Naive thymus-derived CD8-positive, alpha-beta T cell (primary cell): ENCODE measurements at regions not wholly inside any gene's neighbourhood (a gene's known extent, or its start where the extent isn't known, plus 50 kb on each side); places are given as distances from the start of the nearest gene placed in this dataset.
"Not testable (repeated sequence)": the region's sequence is repeated elsewhere in the genome, so short reads cannot be mapped to it uniquely, and the experiment has no call there.

ENCODE experiments used
- ATAC-seq, 2 donors: fragments of 150-1000 bp; cut with Tn5 transposase in 1 of 2; sonication (Bioruptor Pico), chemical (Tn5 transposase) in 1 of 2; 1 replicate in 1 of 2; 2 replicates in 1 of 2; pipeline ENCODE4 v1.10.0; 2021; ENCODE audit warnings: mild to moderate bottlenecking in 2 of 2, moderate library complexity in 2 of 2
- POLR2A ChIA-PET: fragments of 350-600 bp; sonication (Branson Sonifier 250); formaldehyde crosslinking; loops from one replicate; lab custom pipeline; 2021; ENCODE audit warnings: antibody characterized with exemption; lab: Charles Lee
- DNase-seq, 10 donors: peaks; one replicate each; pipeline versions ENCODE4 v3.0.0 to v3.0.0-alpha.2; 2020 to 2022
- H3K27ac Mint-ChIP-seq, 10 donors: one replicate each; pipeline ENCODE4 v1.8.0; 2020 to 2022; ENCODE audit warnings: mild to moderate bottlenecking in 10 of 10, mixed read lengths in 10 of 10, moderate library complexity in 4 of 10, inconsistent platforms in 1 of 10
- H3K27me3 Mint-ChIP-seq, 5 donors: one replicate each; pipeline ENCODE4 v1.8.0; 2021 to 2022; ENCODE audit warnings: mixed read lengths in 5 of 5
- H3K36me3 Mint-ChIP-seq, 3 donors: one replicate each; pipeline ENCODE4 v1.8.0; 2020 to 2022; ENCODE audit warnings: mixed read lengths in 3 of 3, mild to moderate bottlenecking in 2 of 3, inconsistent platforms in 1 of 3
- H3K4me1 Mint-ChIP-seq, 4 donors: one replicate each; pipeline ENCODE4 v1.8.0; 2021 to 2022; ENCODE audit warnings: mixed read lengths in 4 of 4
- H3K4me3 Mint-ChIP-seq, 10 donors: one replicate each; pipeline ENCODE4 v1.8.0; 2020 to 2022; ENCODE audit warnings: mild to moderate bottlenecking in 10 of 10, mixed read lengths in 10 of 10, moderate library complexity in 6 of 10, inconsistent platforms in 1 of 10
- H3K9me3 Mint-ChIP-seq, 9 donors: one replicate each; pipeline ENCODE4 v1.8.0; 2020 to 2022; ENCODE audit warnings: mixed read lengths in 9 of 9, mild to moderate bottlenecking in 3 of 9, inconsistent platforms in 1 of 9, moderate library complexity in 1 of 9

DNA sequence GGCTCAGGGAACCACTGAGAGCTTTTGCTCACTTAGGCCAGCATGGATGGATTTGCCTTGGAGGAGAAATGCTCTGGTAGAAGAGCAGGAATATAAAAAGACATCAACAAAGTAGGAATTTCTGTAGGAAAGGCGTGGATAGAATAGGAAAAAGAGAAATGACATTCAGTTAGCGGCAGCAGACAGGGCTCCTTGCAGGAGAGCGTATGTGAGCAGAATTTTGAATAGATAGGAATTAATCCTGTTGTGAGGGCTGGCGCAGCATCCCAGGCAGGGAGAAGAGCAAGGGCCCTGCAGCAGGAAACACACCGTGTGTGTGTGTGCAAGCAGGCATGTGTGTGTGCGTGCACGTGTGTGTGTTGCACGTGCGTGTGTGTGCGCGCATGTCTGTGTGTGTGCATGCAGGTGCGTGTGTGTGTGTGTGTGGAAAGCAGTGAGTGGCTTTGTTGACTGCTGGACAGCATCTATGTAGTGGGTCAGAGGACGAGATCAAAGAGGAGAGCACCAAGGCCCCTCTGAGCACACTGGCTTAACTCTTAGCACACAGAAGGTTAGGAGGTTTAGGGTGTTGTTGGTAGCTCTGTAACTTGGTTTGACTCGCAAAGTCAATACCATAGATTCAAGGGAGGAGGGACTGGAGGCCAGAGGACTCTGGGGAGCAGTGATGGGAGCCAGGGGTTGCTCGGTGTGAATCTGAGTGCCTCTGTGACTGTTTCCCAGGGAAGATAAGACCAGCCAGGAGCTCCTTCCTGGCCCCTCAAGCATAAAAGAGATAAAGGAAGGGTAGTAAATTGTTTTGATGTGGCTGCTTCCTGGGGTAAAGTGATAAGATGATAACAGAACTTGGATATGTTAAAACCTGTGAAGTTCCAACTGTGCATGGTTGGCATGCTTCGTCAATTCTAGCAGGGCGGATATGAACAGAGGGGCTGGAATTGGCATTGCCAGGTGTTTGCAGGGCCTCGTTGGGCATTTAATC, 639.5 kb downstream of the NR2F2 start:
- H3K27me3 Mint-ChIP-seq = peaks cover 0 to 5% (median 0%) of the 10 kb centered on the region in 5 donors
- H3K4me3 Mint-ChIP-seq = no peak overlapping the region
- POLR2A ChIA-PET = no interaction called here
- H3K27ac Mint-ChIP-seq = no peak overlapping the region
- DNase-seq (no peak), ATAC-seq (no peak)
- no peaks in the 10 kb centered on the region for H3K4me1 Mint-ChIP-seq
- H3K36me3 Mint-ChIP-seq = no peaks in the 10 kb centered on the region
- H3K9me3 Mint-ChIP-seq = peaks cover 0 to 17% (median 2%) of the 10 kb centered on the region in 9 donors

DNA sequence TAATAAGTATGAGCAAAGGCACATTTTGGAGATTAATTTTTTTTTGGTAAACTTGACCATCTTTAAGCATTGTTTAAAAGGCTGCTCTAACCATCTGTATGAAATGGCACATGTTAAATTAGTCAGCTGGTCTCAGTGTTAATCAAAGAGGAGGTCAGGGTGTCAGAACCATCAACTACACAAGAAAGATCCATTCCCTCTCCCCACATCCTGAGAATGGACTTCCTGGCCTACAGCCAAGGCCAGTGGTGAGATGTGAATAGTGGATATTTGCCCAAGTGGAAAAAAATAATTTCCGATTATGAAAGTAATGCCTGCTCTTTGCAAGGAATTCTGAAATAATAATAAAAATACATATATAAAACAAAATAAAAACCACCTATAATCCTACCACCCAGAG, 641.7 kb downstream of the NR2F2 start:
- Mint-ChIP-seq H3K27ac (no peak overlapping the region), H3K4me3 (no peak overlapping the region), H3K36me3 (no peaks in the 10 kb centered on the region), H3K4me1 (no peaks in the 10 kb centered on the region), H3K9me3 (peaks cover 0 to 21% (median 0%) of the 10 kb centered on the region in 9 donors), H3K27me3 (peaks cover 0 to 3% (median 0%) of the 10 kb centered on the region in 5 donors)
- DNase-seq = no peak
- POLR2A ChIA-PET = no interaction called here
- ATAC-seq = no peak

DNA sequence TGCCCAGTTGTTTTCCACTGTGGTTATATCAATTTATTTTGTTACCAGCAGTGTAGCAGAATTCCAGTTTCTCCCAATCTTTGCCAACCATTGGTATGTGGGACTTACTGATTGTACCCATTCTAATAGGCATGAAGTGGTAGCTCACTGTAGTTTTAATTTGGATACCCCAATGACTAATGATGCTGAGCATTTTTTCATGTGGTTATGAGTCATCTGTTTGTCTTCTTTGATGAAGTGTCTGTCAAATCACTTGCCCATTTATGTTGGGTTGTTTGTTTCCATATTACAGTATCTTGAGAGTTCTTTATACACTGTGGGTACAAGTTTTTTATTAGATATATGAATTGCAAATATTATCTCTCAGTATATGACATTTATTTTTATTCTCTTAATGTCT, 644.3 kb downstream of the NR2F2 start:
- H3K27me3 Mint-ChIP-seq = no peaks in the 10 kb centered on the region
- ATAC-seq (no peak), DNase-seq (no peak)
- peaks cover 0 to 15% (median 0%) of the 10 kb centered on the region in 9 donors for H3K9me3 Mint-ChIP-seq
- POLR2A ChIA-PET = no interaction called here
- no peaks in the 10 kb centered on the region for H3K36me3 Mint-ChIP-seq
- no peak overlapping the region for H3K4me3 Mint-ChIP-seq
- no peaks in the 10 kb centered on the region for H3K4me1 Mint-ChIP-seq
- H3K27ac Mint-ChIP-seq = no peak overlapping the region

DNA sequence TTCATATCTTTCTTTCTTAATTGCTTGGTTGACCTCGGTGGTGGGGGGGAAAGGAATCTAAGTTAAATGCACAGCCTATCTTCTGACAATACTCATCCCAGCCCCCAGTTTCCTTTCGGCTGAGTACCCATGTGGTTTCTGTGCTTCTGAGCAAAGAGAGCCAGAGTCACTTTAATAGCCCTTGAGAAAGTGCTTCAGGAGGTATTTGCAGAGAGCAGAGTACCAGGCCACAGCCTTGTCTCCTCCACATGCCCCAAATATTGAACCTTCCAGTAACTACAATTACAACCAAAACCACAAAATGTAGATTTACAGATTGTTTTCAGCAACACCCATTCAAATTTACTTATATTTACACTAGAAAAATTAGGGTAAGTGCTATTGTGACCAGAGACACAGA, 647.4 kb downstream of the NR2F2 start:
- no peaks in the 10 kb centered on the region for H3K4me1 Mint-ChIP-seq
- POLR2A ChIA-PET = no interaction called here
- no peaks in the 10 kb centered on the region for H3K36me3 Mint-ChIP-seq
- H3K9me3 Mint-ChIP-seq = peaks cover 0 to 12% (median 0%) of the 10 kb centered on the region in 9 donors
- no peak for DNase-seq
- no peak overlapping the region for H3K27ac Mint-ChIP-seq
- no peak for ATAC-seq
- no peaks in the 10 kb centered on the region for H3K27me3 Mint-ChIP-seq
- H3K4me3 Mint-ChIP-seq = no peak overlapping the region

DNA sequence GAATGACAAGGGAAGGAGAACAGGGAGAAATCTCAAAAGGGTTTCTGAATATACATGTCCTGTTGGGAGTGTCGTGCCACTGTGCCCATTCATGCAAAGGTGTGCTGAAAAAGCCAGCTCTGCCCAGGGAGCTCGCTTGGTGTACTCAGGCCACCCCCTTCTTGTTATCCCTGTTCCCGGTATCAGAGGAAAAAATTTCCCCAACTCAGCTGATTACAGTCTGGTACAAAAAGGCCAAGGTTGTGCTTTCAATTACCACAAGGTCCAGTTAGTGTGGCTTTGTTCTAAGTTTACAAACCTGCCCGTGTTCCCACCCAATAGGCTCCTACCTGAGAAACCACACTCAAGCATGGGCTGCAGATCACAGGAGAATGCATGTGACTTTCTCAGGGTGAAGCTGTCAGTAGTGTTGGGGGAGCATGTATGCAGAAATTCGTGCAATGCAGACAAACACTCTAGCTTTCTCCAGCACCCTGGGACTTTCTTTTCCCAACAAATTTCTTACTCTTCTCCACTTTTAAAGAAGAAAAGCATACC, 648.5 kb downstream of the NR2F2 start:
- H3K27ac Mint-ChIP-seq = no peak overlapping the region
- ATAC-seq = no peak
- no peak overlapping the region for H3K4me3 Mint-ChIP-seq
- POLR2A ChIA-PET = no interaction called here
- H3K4me1 Mint-ChIP-seq = no peaks in the 10 kb centered on the region
- no peak for DNase-seq
- H3K27me3 Mint-ChIP-seq = peaks cover 0 to 1% (median 0%) of the 10 kb centered on the region in 5 donors
- no peaks in the 10 kb centered on the region for H3K36me3 Mint-ChIP-seq
- peaks cover 0 to 7% (median 0%) of the 10 kb centered on the region in 9 donors for H3K9me3 Mint-ChIP-seq

DNA sequence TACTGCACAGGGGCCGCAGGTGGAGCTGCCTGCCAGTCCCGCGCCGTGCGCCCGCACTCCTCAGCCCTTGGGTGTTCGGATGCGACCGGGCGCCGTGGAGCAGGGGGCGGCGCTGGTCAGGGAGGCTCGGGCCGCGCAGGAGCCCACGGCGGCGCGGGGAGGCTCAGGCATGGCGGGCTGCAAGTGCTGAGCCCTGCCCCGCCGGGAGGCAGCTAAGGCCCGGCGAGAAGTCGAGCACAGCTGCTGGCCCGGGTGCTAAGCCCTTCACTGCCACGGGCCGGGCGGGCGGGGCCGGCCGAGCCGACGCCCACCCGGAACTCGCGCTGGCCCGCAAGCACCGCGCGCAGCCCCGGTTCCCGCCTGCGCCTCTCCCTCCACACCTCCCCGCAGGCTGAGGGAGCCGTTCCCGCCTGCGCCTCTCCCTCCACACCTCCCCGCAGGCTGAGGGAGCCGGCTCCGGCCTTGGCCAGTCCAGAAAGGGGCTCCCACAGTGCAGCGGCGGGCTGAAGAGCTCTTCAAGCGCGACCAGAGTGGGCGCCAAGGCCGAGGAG, 653.7 kb downstream of the NR2F2 start:
- DNase-seq, H3K4me3 Mint-ChIP-seq, POLR2A ChIA-PET, H3K27me3 Mint-ChIP-seq, H3K36me3 Mint-ChIP-seq, H3K4me1 Mint-ChIP-seq, ATAC-seq, H3K27ac Mint-ChIP-seq: not testable (repeated sequence)
- H3K9me3 Mint-ChIP-seq = peaks cover 0 to 21% (median 7%) of the 10 kb centered on the region in 9 donors

DNA sequence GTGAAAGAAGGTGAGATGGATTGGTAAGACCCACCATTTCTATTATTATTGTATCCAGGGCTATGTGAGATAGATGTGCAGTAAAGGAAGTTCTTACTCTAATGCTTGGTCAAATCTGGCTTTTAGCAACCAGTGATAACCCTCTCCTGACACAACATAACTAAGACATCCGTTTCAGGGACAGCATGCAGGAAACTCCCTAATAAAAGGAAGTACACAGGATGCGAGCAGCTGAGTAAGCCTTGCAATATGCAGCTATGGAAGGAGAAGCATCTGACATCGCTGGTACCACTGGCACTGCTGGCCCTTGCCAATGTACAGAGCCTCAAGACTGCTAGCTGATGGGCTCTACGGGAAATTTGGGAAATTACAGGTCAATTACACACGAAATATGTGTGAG, 662.3 kb downstream of the NR2F2 start:
- no peak overlapping the region for H3K4me3 Mint-ChIP-seq
- H3K27me3 Mint-ChIP-seq = peaks cover 0 to 15% (median 0%) of the 10 kb centered on the region in 5 donors
- no peak overlapping the region for H3K27ac Mint-ChIP-seq
- DNase-seq = no peak
- POLR2A ChIA-PET = no interaction called here
- no peaks in the 10 kb centered on the region for H3K4me1 Mint-ChIP-seq
- H3K36me3 Mint-ChIP-seq = no peaks in the 10 kb centered on the region
- ATAC-seq = no peak
- peaks cover 3 to 38% (median 8%) of the 10 kb centered on the region in 9 donors for H3K9me3 Mint-ChIP-seq

DNA sequence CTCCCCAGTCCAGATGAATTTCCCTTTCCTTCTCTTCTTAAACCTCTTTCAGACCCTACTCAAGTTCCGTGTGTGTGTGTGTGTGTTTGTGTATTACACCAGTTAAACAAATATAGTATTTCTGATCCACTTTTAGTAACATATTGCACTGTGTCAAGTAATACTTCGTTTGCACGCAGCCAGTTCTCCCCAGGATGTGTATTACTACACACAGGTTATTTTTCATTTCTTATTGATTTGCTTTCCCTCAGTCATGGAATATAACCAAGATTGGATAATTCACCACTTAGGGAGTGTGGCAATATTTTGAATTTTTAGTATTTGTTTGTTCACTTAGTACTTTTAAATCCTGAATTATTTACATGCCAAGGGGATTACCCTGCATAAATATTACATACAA, 667.0 kb downstream of the NR2F2 start:
- POLR2A ChIA-PET = no interaction called here
- no peak for ATAC-seq
- no peak for DNase-seq
- H3K27ac Mint-ChIP-seq = no peak overlapping the region
- H3K9me3 Mint-ChIP-seq = peaks cover 0 to 19% (median 2%) of the 10 kb centered on the region in 9 donors
- no peaks in the 10 kb centered on the region for H3K4me1 Mint-ChIP-seq
- peaks cover 0 to 8% (median 0%) of the 10 kb centered on the region in 5 donors for H3K27me3 Mint-ChIP-seq
- no peak overlapping the region for H3K4me3 Mint-ChIP-seq
- peaks cover 0 to 2% (median 0%) of the 10 kb centered on the region in 3 donors for H3K36me3 Mint-ChIP-seq

DNA sequence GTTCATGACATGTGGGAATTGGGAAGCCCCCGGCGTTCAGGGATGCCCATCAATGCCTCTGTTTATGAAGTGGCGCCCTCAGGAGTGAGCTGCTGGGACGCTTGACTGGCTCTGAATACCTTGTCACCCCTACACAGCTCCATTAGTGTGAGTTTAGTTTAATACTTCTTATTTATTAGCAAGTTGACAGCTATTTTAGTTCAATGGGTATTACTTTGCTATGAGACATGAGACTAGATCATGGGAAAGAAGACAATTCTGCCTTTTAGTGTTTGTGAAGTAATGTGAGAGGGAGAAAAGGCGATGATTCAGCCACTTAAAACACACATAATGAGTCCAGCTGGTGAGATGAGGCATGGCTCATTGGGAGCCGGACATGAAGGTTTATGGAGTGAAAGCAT, 678.5 kb downstream of the NR2F2 start:
- H3K4me3 Mint-ChIP-seq = no peak overlapping the region
- no peaks in the 10 kb centered on the region for H3K36me3 Mint-ChIP-seq
- POLR2A ChIA-PET = no interaction called here
- H3K4me1 Mint-ChIP-seq = no peaks in the 10 kb centered on the region
- ATAC-seq (no peak), DNase-seq (no peak)
- H3K27me3 Mint-ChIP-seq = peaks cover 0 to 2% (median 0%) of the 10 kb centered on the region in 5 donors
- H3K9me3 Mint-ChIP-seq = peaks cover 0 to 6% (median 0%) of the 10 kb centered on the region in 9 donors
- no peak overlapping the region for H3K27ac Mint-ChIP-seq

DNA sequence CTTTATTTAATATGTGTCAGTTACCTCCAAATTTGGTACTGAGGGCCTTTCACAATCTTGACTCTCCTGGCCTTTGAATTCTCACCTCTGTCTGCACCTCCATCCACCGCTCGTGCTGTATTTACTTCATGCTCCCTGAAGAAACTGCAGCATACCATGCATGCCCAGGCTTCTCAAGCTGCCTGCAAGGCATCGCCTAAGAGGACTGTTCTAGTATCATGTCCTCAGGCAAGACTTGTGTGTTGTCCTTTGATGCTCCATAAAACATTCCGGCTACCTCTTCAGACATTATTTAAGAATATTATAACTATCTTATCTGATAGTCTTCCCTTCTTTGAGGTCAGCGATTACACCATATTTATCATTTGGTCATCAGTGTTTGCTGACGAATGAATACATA, 682.5 kb downstream of the NR2F2 start:
- no peak overlapping the region for H3K27ac Mint-ChIP-seq
- POLR2A ChIA-PET = no interaction called here
- peaks cover 0 to 8% (median 0%) of the 10 kb centered on the region in 9 donors for H3K9me3 Mint-ChIP-seq
- DNase-seq (no peak), ATAC-seq (no peak)
- peaks cover 0 to 2% (median 0%) of the 10 kb centered on the region in 5 donors for H3K27me3 Mint-ChIP-seq
- no peaks in the 10 kb centered on the region for H3K4me1 Mint-ChIP-seq
- no peak overlapping the region for H3K4me3 Mint-ChIP-seq
- no peaks in the 10 kb centered on the region for H3K36me3 Mint-ChIP-seq

DNA sequence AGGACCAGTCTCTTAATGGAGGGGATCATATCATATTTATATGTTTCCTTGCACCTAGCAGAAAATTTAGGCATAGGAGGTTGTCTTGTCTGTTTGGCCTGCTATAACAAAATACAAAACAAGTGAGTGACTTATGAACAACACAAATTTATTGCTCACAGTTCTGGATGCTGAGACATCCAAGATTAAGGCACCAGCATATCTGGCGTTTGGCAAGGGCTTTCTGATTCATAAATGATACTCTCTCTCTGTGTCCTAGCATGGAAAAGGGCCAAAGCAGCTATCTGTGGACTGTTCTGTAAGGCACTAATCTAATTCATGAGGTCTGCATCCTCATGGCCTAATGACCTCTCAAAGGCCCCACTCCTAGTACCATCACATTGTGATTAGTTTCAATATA, 683.0 kb downstream of the NR2F2 start:
- Mint-ChIP-seq H3K4me3 (no peak overlapping the region), H3K4me1 (no peaks in the 10 kb centered on the region), H3K9me3 (peaks cover 0 to 5% (median 0%) of the 10 kb centered on the region in 9 donors), H3K36me3 (no peaks in the 10 kb centered on the region), H3K27me3 (peaks cover 0 to 2% (median 0%) of the 10 kb centered on the region in 5 donors), H3K27ac (no peak overlapping the region)
- DNase-seq = no peak
- POLR2A ChIA-PET = no interaction called here
- no peak for ATAC-seq

DNA sequence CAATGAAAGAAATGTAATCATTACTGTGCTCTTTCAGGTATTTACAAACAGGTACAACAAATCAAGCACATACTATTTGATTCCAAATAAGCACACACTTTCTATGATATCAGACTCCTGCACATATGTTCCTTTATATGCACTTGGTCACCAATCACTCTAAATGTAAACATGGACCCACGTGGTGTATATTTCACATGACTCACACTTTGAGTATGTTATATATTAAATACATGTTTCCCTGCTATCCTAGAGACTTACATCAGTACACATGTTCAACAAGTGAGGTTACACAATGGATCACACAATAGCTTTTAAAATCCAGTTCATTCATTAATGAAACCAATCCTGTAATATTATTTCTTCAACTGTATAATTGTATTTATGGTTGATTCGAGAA, 683.5 kb downstream of the NR2F2 start:
- Mint-ChIP-seq H3K4me3 (no peak overlapping the region), H3K9me3 (peaks cover 0 to 5% (median 0%) of the 10 kb centered on the region in 9 donors), H3K27me3 (peaks cover 0 to 2% (median 0%) of the 10 kb centered on the region in 5 donors), H3K4me1 (no peaks in the 10 kb centered on the region), H3K36me3 (no peaks in the 10 kb centered on the region), H3K27ac (no peak overlapping the region)
- POLR2A ChIA-PET = no interaction called here
- no peak for DNase-seq
- no peak for ATAC-seq

DNA sequence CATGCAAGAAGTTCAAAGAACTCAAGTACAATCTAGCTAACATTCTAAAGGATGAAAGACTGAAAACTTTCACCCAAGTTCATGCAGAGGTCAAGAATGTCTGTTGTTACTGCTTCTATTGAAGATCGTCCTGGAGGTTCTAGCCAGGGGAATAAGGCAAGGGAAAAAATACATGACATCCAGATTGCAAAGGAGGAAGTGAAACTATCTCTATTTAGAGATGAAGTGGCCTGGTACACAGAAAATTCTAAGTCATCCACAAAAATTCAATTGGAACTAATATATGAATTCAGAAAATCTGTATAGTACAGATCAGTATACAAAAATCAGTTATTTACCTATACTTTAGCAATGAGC, 693.0 kb downstream of the NR2F2 start:
- Mint-ChIP-seq H3K27ac (no peak overlapping the region), H3K27me3 (peaks cover 0 to 3% (median 0%) of the 10 kb centered on the region in 5 donors), H3K9me3 (peaks cover 0 to 22% (median 0%) of the 10 kb centered on the region in 9 donors), H3K4me3 (no peak overlapping the region), H3K4me1 (no peaks in the 10 kb centered on the region), H3K36me3 (no peaks in the 10 kb centered on the region)
- DNase-seq (no peak), ATAC-seq (no peak)
- POLR2A ChIA-PET = no interaction called here
